ENCODE measurements at regions not wholly inside any gene's neighbourhood (a gene's known extent, or its start where the extent isn't known, plus 50 kb on each side); places are given as distances from the start of the nearest gene placed in this dataset.

DNA sequence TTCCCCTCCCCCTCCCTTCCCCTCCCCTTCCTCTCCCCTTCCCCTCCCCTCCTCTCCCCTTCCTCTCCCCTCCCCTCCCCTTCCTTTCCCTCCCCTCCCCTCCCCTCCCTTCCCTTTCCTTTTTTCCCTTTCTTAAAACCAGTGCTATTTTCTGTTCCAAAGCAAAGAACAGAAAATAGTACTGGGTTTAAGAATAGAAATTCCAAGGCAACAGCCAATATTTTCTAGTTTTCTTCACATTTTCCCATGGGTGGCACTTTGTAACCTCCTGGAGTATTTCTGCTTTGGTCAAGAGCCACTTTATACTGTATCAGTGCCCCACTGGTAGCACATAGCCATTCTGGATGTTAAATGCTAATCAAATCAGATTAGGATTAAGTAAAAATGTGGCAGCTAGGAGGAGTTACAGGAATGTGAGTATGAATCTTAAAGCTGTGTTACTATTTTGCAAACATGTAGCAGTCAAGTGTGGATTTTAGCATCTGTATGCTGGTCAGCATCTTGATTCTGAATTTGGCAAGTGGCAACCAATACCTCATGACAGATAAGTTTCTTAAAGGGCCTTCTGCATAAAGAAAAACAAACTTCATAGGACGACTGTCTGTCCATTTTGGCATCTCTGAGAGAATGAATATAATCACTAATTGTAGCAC, 126.4 kb downstream of the CEP57L1 start:
- ATAC-seq = no peak
- H3K27me3 ChIP-seq (ENCODE audit: low read length) = no peaks in the 10 kb centered on the region
- H3K79me2 ChIP-seq (ENCODE audit: low read length) = no peaks in the 10 kb centered on the region
- no peak overlapping the region for H3K27ac ChIP-seq (ENCODE audit: low read length)
- H2AFZ ChIP-seq (ENCODE audit: low read length) = no peak overlapping the region
- no peaks in the 10 kb centered on the region for H4K20me1 ChIP-seq (ENCODE audit: low read length)
- intact Hi-C loops (cut with micrococcal nuclease) = no loop called here
- H3K4me1 ChIP-seq (ENCODE audit: insufficient read depth, low read length) = no peaks in the 10 kb centered on the region
- H3K4me2 ChIP-seq (ENCODE audit: low read length) = no peak overlapping the region
- no peaks in the 10 kb centered on the region for H3K9me3 ChIP-seq (ENCODE audit: low read length)
- no peak overlapping the region for H3K9ac ChIP-seq (ENCODE audit: low read length)
- H3K36me3 ChIP-seq (ENCODE audit: low read depth, low read length) = no peaks in the 10 kb centered on the region
- ChIA-PET POLR2A (ENCODE audit: unreplicated experiment) (no interaction called here), CTCF (no interaction called here)
- H3F3A ChIP-seq (ENCODE audit: low read length, unreplicated experiment) = no peaks in the 10 kb centered on the region
- BruUV-seq (replicated peaks) = no TSS peak
- DNase-seq = no peak
- H3K9me2 ChIP-seq (replicated peaks; ENCODE audit: low read length) = no peaks in the 10 kb centered on the region
- TF ChIP-seq EZH2phosphoT487 (IDR thresholded peaks at IDR 0.05; ENCODE audit: borderline replicate concordance, low read length) = no peak
- TF ChIP-seq EZH2 (IDR thresholded peaks at IDR 0.05; ENCODE audit: low read length, unreplicated experiment) = no peak
- TF ChIP-seq, protein P1, sequence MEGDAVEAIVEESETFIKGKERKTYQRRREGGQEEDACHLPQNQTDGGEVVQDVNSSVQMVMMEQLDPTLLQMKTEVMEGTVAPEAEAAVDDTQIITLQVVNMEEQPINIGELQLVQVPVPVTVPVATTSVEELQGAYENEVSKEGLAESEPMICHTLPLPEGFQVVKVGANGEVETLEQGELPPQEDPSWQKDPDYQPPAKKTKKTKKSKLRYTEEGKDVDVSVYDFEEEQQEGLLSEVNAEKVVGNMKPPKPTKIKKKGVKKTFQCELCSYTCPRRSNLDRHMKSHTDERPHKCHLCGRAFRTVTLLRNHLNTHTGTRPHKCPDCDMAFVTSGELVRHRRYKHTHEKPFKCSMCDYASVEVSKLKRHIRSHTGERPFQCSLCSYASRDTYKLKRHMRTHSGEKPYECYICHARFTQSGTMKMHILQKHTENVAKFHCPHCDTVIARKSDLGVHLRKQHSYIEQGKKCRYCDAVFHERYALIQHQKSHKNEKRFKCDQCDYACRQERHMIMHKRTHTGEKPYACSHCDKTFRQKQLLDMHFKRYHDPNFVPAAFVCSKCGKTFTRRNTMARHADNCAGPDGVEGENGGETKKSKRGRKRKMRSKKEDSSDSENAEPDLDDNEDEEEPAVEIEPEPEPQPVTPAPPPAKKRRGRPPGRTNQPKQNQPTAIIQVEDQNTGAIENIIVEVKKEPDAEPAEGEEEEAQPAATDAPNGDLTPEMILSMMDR (conservative IDR thresholded peaks at IDR 0.05; ENCODE audit: low read depth, low read length) = no peak
- H3K4me3 ChIP-seq (ENCODE audit: low read length) = no peak overlapping the region
